Stimulated activated CD8-positive, alpha-beta memory T cell treated with anti-CD3 and anti-CD28 coated beads, Interleukin-7, amount 100 ng/mL, for 48 hours (primary cell): ENCODE measurements at regions not wholly inside any gene's neighbourhood (a gene's known extent, or its start where the extent isn't known, plus 50 kb on each side); places are given as distances from the start of the nearest gene placed in this dataset.

ENCODE experiments used
- DNase-seq, 2 donors: peaks; one replicate each; pipeline ENCODE4 v3.0.0-alpha.2; 2020; ENCODE audit warnings: low read depth in 1 of 2; ENCODE audit errors: extremely low read depth in 1 of 2

GRCh38 chr12:90428881-90429280, 526.1 kb downstream of the CCER1 start:
- DNase-seq, result no peak

GRCh38 chr12:90428465-90428864, 526.5 kb downstream of the CCER1 start:
- DNase-seq, result no peak

- DNase-seq, result no peak
Measured at GRCh38 chr12:90423965-90424364, 531.0 kb downstream of the CCER1 start.

- DNase-seq, result no peak
Measured at GRCh38 chr12:90410962-90411361, 544.0 kb downstream of the CCER1 start.

- no peak for DNase-seq
Measured at GRCh38 chr12:90407841-90408240, 547.1 kb downstream of the CCER1 start.

GRCh38 chr12:90404071-90404470, 550.9 kb downstream of the CCER1 start:
- DNase-seq, result no peak

GRCh38 chr12:90401185-90401584, 553.8 kb downstream of the CCER1 start:
- DNase-seq, result no peak

GRCh38 chr12:90399357-90399756, 555.6 kb downstream of the CCER1 start:
- no peak for DNase-seq

GRCh38 chr12:90398285-90398836, 556.6 kb downstream of the CCER1 start:
- DNase-seq, result no peak

GRCh38 chr12:90396556-90396955, 558.4 kb downstream of the CCER1 start:
- DNase-seq, result no peak

GRCh38 chr12:90393652-90394051, 561.3 kb downstream of the CCER1 start:
- no peak for DNase-seq

- DNase-seq, result no peak
Measured at GRCh38 chr12:90393089-90393488, 561.9 kb downstream of the CCER1 start.

- no peak for DNase-seq
Measured at GRCh38 chr12:90390947-90391346, 564.0 kb downstream of the CCER1 start.

- DNase-seq, result no peak
Measured at GRCh38 chr12:90368081-90368480, 586.9 kb downstream of the CCER1 start.

- no peak for DNase-seq
Measured at GRCh38 chr12:90366286-90366685, 588.7 kb downstream of the CCER1 start.

GRCh38 chr12:90360300-90360699, 594.7 kb downstream of the CCER1 start:
- DNase-seq, result no peak

GRCh38 chr12:90355711-90356355, 599.1 kb downstream of the CCER1 start:
- no peak for DNase-seq

- no peak for DNase-seq
Measured at GRCh38 chr12:90343966-90344365, 611.0 kb downstream of the CCER1 start.

- DNase-seq, result no peak
Measured at GRCh38 chr12:90342081-90342480, 612.9 kb downstream of the CCER1 start.

- no peak for DNase-seq
Measured at GRCh38 chr12:90339837-90340236, 615.1 kb downstream of the CCER1 start.

GRCh38 chr12:90338365-90338764, 616.6 kb downstream of the CCER1 start:
- DNase-seq, result no peak

- no peak for DNase-seq
Measured at GRCh38 chr12:90337018-90337417, 618.0 kb downstream of the CCER1 start.

- no peak for DNase-seq
Measured at GRCh38 chr12:90335566-90335965, 619.4 kb downstream of the CCER1 start.
